GM11168 (cell line): ENCODE measurements at regions not wholly inside any gene's neighbourhood (a gene's known extent, or its start where the extent isn't known, plus 50 kb on each side); places are given as distances from the start of the nearest gene placed in this dataset.
"Not testable (repeated sequence)": the region's sequence is repeated elsewhere in the genome, so short reads cannot be mapped to it uniquely, and the experiment has no call there.

Experiments used
- in situ Hi-C: fragments of 300-500 bp; cut with MboI; formaldehyde crosslinking; loops from one replicate; pipeline ENCODE4 v1.12.0; 2022; ENCODE audit warnings: low sequenced_read_pairs; ENCODE audit not compliant: unreplicated experiment

GRCh38 chr12:9381619-9382018, 173.4 kb upstream of the PZP start:
- in situ Hi-C loops: no loop called here

GRCh38 chr12:9380650-9381049, 172.5 kb upstream of the PZP start:
- in situ Hi-C loops: no loop called here

GRCh38 chr12:9379023-9379742, 171.0 kb upstream of the PZP start:
- in situ Hi-C loops: loop anchor here (5.0 kb wide), 1 partner anchor 83 kb away; no protein-coding TSS in a partner anchor

- in situ Hi-C loops: loop anchor here (5.0 kb wide), 1 partner anchor 84 kb away; no protein-coding TSS in a partner anchor
These were observed 170.2 kb upstream of the PZP start for GRCh38 chr12:9378430-9378835.

DNA sequence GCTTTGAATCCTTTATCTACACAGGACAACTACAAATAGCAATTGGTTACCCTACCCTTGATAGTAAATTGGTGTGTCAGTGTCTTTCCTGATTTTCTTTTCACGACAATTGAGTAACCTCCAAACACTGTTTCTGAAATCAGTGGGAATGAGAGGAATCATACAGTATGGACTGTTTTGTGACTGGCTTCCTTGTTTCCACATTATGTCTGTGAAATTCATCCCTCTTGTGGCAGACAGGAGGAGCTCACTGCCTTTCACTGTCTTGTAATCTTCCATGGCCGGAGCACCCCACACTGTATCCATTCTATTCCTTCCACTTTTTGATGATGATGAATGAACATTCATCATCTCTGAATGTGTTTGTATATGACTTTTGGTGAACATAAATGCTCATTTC, 164.0 kb upstream of the PZP start:
- in situ Hi-C loops: no loop called here

GRCh38 chr12:9367828-9368227, 159.6 kb upstream of the PZP start:
- in situ Hi-C loops: no loop called here

- in situ Hi-C loops: no loop called here
These were observed 159.0 kb upstream of the PZP start for GRCh38 chr12:9367201-9367600.

DNA sequence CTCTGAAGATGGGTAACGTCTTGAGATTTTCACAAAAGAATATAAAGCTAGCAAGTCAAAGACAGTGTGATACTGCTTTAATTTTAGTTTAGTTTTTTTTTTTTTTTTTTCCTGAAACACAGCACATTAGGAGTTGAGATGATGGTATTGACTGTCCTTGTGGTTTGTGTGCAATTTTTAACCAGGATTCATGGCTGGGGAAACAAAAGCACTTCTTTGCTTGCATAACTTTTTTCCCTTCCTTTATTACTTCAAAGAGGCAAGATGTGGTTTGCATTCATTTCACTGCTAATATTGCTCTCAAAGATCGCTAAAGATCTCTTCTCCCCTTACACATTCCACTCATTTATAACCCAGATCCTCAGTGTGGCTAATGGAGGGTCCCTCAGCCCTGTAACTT, 157.1 kb upstream of the PZP start:
- in situ Hi-C loops: no loop called here

DNA sequence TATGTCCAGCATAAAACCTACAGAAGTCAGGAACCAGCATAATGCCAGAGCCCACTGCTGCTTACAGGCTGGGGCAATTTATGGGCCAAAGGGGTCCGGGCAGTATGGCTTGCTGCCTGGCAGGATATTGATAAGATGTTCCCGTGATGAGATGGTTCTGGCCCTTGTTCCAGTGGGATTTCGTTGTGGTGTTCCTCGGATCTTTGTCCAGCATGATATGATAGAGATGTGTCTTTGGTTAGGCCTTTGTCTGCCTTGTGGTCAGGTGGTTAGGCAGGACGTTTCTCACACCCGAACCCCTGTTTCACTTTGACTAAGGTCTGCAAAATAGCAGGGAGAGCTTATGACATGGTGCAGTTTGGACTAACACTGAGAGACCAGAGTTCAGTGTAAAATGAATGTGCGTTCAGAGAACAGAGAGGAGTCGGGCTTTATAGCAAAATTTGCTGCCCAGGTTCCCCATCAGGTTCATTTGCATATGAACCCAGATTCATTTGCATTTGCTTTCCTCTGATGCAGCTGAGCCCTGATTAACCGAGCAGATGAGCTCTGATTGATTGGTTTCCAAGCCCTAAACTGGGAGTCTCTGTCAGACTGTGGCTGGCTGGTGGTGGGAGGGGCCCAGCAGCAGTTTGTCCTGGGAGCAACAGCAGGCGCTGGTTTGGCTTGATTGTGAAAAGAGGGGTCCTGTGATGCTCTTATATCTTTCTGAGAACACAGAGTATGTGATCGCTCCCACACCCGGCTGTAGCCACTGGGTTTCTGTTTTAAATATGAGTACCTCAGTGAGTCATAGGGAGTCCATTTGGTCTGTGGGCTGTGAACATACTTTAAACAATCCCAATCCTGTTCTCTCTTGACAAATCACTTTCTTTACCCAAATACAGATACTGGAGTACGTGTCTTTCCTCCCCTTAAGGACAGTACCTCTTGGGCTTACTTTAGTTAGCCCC, 156.3 kb upstream of the PZP start:
- in situ Hi-C loops: no loop called here

DNA sequence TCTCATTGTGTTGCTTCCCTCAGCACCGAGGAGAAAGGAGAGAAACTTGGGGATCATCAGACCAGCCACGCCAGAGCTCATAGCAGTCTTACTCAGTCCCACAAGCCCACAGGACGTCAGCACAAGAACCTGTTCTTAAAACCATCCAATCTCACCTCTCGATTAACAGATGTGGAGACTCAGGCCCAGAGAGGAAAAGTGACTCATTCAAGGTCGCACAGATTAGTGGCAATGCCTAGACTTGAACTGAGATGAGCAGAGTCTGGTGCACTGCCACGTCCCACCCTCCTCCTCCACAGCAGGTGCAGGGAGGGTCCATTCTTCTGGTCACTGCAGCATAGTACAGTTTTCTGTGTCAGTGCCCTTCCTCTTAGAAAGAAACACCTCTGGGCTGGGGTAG, 154.9 kb upstream of the PZP start:
- in situ Hi-C loops: no loop called here

DNA sequence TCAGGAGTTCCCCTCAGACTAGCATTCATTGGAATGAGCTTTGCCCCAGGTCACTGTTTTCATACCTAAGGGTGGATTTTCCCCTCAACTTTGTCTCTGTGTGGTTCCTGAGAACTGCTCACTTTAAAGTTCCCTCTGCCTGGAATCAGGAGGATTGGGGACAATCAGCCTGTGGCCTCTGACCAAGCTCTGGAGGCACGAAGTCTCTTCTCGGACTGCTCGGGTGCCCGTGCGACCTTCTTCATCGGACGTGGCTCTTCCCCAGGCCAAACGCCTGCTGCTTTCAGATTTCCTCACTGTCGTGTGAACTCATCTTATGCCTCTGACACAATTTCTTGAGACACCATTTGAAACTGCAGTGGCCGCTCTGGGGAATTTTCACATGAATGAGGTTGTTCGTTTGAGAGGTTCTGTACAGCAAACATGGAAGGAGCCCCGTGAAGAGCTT, 153.7 kb upstream of the PZP start:
- in situ Hi-C loops: no loop called here

GRCh38 chr12:9354009-9354754, 146.0 kb upstream of the PZP start:
- in situ Hi-C loops: not testable (repeated sequence)

DNA sequence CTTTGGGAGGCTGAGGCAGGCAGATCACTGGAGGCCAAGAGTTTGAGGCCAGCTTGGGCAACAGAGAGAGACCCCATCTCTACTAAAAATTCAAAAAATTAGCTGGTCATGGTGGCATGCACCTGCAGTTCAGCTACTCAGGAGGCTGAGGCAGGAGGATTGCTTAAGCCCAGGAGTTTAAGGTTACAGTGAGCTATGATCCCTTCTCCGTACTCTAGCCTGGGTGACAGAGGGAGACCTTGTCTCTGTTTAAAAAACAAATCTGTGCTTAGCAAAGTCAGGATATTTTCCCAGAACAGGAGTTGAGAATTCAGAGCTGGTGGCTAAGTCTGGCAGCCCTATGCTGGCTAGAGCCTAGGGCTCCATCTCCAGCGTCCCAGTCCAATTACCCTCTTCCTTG, 142.9 kb upstream of the PZP start:
- in situ Hi-C loops: no loop called here

- in situ Hi-C loops: loop anchor here (25.0 kb wide), 1 partner anchor 287 kb away; no protein-coding TSS in a partner anchor
These were observed 142.0 kb upstream of the PZP start for GRCh38 chr12:9349888-9350885.

DNA sequence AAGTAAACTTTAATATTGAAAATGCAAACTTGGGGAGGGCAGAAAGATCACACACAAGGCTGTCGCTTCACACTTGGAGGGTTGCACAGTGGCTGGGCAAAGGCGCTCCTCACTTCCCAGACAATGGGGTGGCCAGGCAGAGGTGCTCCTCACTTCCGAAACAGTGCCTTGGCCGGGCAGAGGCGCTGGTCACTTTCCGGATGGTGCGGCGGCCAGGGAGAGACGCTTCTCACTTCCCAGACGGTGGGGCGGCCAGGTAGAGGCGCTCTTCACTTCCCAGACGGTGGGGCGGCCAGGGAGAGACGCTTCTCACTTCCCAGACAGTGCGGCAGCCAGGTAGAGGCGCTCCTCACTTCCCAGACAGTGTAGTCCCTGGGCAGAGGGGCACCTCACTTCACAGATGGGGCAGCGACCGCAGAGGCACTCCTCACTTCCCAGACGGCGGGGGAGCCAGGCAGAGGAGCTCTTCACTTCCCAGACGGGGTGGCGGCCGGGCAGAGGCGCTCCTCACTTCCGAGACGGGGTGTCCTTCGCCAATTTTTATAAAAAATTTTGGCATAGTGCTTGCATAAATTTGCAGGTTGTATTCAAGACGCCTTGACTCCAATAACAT, 140.8 kb upstream of the PZP start:
- in situ Hi-C loops: loop anchor here (25.0 kb wide), 1 partner anchor 288 kb away; no protein-coding TSS in a partner anchor

- in situ Hi-C loops: loop anchor here (25.0 kb wide), 1 partner anchor 290 kb away; no protein-coding TSS in a partner anchor
These were observed 139.3 kb upstream of the PZP start for GRCh38 chr12:9347328-9348127.

- in situ Hi-C loops: loop anchor here (25.0 kb wide), 1 partner anchor 290 kb away; no protein-coding TSS in a partner anchor
These were observed 138.7 kb upstream of the PZP start for GRCh38 chr12:9346866-9347327.

GRCh38 chr12:9345171-9345570, 137.0 kb upstream of the PZP start:
- in situ Hi-C loops: loop anchor here (25.0 kb wide), 1 partner anchor 292 kb away; no protein-coding TSS in a partner anchor
